Stimulated activated CD4-positive, alpha-beta T cell treated with anti-CD3 and anti-CD28 coated beads, Interleukin-1b, Interleukin-23, amount 100 ng/mL, for 24 hours (primary cell): ENCODE measurements at regions not wholly inside any gene's neighbourhood (a gene's known extent, or its start where the extent isn't known, plus 50 kb on each side); places are given as distances from the start of the nearest gene placed in this dataset.
"Not testable (repeated sequence)": the region's sequence is repeated elsewhere in the genome, so short reads cannot be mapped to it uniquely, and the experiment has no call there.

Source experiments
- DNase-seq, 4 experiments: peaks; one replicate each; pipeline ENCODE4 v3.0.0-alpha.2; 2020; ENCODE audit warnings: low read depth in 4 of 4, low spot score in 1 of 4

- DNase-seq = peak in 1 of 4 experiments; percentile 2
Measured at GRCh38 chr1:192904438-192904895, 95.6 kb downstream of the RGS2 start.

DNA sequence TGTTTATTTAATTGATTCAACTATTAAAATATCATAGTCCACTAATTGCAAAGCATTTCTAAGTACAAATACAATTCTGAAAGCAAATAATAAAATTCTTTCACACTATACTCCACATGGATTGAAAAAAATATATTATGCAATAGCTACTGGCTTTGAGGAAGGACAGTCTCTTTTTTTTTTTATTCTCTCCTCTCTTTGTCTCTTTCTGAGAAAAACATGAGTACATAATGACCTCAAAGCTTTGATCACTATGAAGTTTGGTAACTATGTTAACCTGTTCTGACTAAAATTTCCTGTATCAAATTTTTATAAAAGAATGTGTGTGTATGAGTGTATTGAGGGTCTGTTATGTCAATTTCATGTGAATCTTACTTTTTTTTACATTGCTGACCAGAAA is 96.2 kb downstream of the RGS2 start:
- DNase-seq = no peak

DNA sequence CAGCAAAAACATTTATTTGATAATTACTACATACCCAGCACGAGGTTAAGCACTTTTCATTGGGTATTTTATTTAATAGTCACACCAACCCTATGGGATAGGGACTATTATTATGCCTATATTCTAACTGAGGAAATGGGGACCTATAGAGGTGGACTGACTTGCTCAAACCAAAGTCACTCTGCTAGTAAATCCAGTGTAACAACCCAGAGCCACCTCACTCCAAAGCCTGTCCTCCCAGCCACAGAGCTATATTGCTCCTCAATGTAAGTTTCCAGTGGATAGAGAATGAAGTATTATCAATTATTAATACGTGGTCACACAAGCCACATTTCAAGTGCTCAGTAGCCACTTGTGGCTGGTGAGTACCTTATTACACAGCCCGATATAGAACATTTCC is 97.5 kb downstream of the RGS2 start:
- DNase-seq = no peak

- DNase-seq = no peak
Measured at GRCh38 chr1:192907545-192908243, 98.9 kb downstream of the RGS2 start.

- not testable (repeated sequence) for DNase-seq
Measured at GRCh38 chr1:192911896-192912656, 103.2 kb downstream of the RGS2 start.

- DNase-seq = no peak
Measured at GRCh38 chr1:192913683-192914082, 104.8 kb downstream of the RGS2 start.

DNA sequence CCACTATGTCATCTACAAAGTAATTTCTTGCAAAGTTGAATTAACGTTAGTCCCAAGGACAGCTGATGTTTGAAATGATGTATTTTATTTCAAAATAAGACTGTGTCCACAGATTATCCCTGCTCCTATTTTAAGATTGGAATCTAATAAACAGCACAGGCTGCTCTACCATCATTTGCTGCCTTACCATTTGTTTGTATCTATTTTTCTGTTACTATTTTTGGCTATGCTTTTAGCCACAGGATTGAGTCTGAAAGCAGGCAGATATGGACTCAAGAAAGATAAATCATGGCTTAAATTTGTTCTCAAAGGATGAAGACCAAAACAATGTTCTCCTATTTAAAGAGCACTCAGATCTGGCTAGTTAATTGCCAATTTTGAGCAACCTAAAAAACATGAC is 105.3 kb downstream of the RGS2 start:
- DNase-seq = no peak

DNA sequence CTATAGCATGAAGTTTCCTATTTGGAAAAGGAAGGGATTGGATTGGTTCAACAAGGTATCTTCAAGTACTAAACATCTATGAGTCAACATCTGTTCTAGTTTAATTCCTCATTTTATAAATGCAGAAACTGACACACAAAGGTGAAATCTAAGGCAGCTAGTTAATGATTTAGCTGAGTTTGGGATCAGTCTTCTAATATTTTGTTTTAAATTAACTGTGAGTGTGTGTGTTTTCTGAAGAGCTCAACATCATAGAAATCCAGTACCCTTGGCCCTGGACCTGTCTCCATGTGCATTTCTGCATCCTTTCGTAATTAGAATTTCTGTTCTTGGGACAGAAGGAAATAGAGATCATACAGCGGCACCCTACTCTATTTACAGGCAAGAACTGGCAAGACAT is 105.9 kb downstream of the RGS2 start:
- no peak for DNase-seq

DNA sequence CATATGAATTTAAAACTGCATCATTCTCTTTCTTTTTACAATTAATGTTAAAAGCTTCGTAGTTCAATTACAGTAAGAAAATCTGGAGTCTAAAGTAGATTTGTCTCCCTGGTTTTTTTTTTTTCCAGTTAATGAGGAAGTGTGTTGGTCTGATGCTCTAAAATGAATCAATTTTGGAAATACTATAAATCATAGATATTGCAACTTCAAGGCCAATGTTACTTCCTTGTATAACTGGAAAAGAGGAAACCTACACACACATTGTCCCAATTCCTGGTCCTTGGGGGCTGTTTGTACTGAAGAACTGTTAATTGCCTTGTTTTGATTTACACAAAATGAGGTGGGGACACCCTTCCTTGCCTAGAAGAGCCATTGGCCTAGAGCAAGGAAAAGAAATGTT is 107.2 kb downstream of the RGS2 start:
- DNase-seq = no peak

GRCh38 chr1:192918259-192918658 is 109.4 kb downstream of the RGS2 start:
- DNase-seq = no peak

DNA sequence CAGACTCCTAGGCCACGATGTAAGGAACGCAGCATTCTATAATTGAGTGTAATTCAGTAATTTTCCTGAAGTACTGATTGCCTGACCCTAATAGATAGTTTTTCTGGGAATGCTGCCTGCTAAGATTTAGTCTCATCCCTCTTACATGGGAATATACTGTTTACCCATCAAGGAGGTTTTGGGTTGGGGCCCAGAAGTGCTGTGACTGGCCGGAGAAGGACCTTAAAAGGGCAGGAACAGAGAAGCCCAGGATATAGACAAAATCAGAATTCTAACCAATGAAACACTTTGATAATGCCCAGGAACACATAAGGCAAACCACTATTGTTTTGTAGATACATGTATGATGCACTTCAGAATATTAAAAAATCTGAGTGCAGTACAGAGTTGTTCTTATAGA is 111.6 kb downstream of the RGS2 start:
- no peak for DNase-seq

DNA sequence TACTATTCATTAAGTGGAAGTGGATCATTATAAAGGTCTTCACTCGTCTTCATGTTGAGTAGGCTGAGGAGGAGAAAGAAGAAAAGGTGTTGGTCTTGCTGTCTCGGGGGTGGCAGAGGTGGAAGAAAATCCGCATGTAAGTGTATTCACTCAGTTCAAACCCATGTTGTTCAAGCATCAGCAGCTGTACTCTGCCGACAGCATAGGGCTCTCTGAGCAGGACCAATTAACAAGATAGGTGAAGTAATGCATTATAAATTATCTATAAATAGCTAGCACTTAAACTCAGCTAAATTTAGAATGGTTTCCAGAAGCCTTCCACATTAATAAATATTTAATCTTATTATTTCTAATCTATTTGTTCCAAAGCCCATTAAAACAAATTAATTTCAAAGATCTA is 116.8 kb downstream of the RGS2 start:
- DNase-seq = no peak

GRCh38 chr1:192926736-192927135 is 117.9 kb downstream of the RGS2 start:
- no peak for DNase-seq

- no peak for DNase-seq
Measured at GRCh38 chr1:192927496-192927895, 118.7 kb downstream of the RGS2 start.

DNA sequence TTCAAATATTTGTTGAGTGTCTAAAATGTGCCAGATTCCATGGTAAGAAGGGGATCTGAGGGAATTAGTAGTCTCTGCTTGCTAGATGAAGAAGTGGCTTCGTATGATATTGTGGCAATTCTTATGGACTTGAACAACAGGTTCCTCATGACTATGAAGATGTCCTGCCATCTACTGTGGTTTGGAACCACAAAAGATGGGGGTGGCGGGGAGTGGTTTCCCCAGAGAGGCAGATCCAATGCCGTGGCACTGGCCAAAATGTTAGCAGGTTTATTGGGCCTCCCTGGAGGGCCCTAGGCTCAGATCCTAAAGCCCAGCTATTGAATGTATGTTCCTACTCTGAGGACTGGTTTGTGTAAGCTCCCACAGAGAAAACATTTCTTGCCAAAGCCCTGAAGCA is 120.8 kb downstream of the RGS2 start:
- no peak for DNase-seq

DNA sequence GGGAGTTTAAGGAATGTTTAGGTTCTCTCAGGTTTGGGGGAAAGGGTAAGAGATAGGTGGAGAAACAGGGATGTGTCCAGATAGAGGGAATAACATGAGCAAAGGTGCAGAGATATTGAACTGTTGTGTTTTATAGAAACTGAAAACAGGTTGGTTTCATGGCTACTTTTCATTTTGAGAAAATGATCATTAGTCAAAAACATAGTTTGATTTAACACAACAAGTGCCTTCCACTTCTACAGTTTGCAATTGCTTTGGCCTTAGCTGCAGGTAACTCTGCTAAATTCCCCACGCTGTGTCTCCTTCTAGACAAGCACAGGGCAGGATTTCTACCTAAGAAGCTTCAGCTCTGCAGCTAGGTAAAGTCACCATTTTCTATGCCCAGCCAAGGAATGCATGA is 124.9 kb downstream of the RGS2 start:
- no peak for DNase-seq

- no peak for DNase-seq
Measured at GRCh38 chr1:192936313-192937018, 122.7 kb downstream of the UCHL5 start.

- no peak for DNase-seq
Measured at GRCh38 chr1:192937128-192937527, 122.0 kb downstream of the UCHL5 start.

GRCh38 chr1:192939440-192939839 is 119.7 kb downstream of the UCHL5 start:
- no peak for DNase-seq

GRCh38 chr1:192940658-192941057 is 118.5 kb downstream of the UCHL5 start:
- no peak for DNase-seq

GRCh38 chr1:192941722-192942411 is 117.3 kb downstream of the UCHL5 start:
- DNase-seq = no peak
